HCT116 (cell line): ENCODE measurements at regions not wholly inside any gene's neighbourhood (a gene's known extent, or its start where the extent isn't known, plus 50 kb on each side); places are given as distances from the start of the nearest gene placed in this dataset.

ENCODE experiments used
- ATAC-seq: fragments of 200-7000 bp; cut with Tn5 transposase; 2 replicates; pipeline ENCODE4 v1.9.1; 2020; ENCODE audit warnings: mild to moderate bottlenecking, moderate library complexity
- BruUV-seq: library from RNA; stranded (reverse); fragments of 400-500 nt; replicated peaks from 2 replicates; lab custom pipeline; 2021; lab: Mats Ljungman, UMichigan
- CTCF ChIA-PET: fragments of 300-600 bp; sonication (Branson Sonifier 250); formaldehyde crosslinking; loops from one replicate; lab custom pipeline; 2021; ENCODE audit warnings: antibody characterized with exemption; lab: Charles Lee
- POLR2A ChIA-PET: fragments of 300-600, 350-600 bp; sonication (Branson Sonifier 250); formaldehyde crosslinking; loops from one replicate; lab custom pipeline; 2021; ENCODE audit warnings: antibody characterized with exemption; lab: Charles Lee
- RAD21 ChIA-PET, 2 experiments: fragments of 300-600 bp; sonication (Branson Sonifier 250); formaldehyde crosslinking; loops; one replicate each; lab custom pipeline; 2023; ENCODE audit warnings: low total read pairs in 2 of 2; ENCODE audit not compliant: uncharacterized antibody in 2 of 2, unreplicated experiment in 2 of 2, low non-redundant PET in 1 of 2; lab: Charles Lee
- DNase-seq: peaks from one replicate; pipeline ENCODE4 v3.0.0-alpha.2; 2010; ENCODE audit warnings: low read depth, low spot score
- H2AFZ ChIP-seq: fragments of 200-600 bp; shearing (Covaris generic), sonication (generic); 2 replicates; pipeline ENCODE4 v1.6.1; 2017; ENCODE audit warnings: low read depth, mixed run types, mixed read lengths, antibody characterized with exemption, low read length; ENCODE audit not compliant: poor library complexity, severe bottlenecking
- H3K27ac ChIP-seq: 2 replicates; pipeline ENCODE4 v1.5.1; 2012; ENCODE audit warnings: low read depth, low read length
- H3K27me3 ChIP-seq: fragments of 200-600 bp; sonication (generic); 2 replicates; pipeline ENCODE4 v1.6.1; 2016; ENCODE audit warnings: mixed run types, low read length, mixed read lengths; ENCODE audit not compliant: insufficient read depth
- H3K36me3 ChIP-seq, 2 experiments: fragments of 200-500 bp in 1 of 2; fragments of 200-600 bp in 1 of 2; sonication (Bioruptor generic) in 1 of 2; sonication (generic) in 1 of 2; 2 replicates each; pipeline versions ENCODE4 v1.5.1 to v1.6.1; 2014 to 2016; ENCODE audit warnings: low read length in 2 of 2, inconsistent platforms in 1 of 2, mixed read lengths in 1 of 2, mixed run types in 1 of 2; ENCODE audit not compliant: insufficient read depth in 2 of 2, control insufficient read depth in 1 of 2
- H3K4me1 ChIP-seq, 2 experiments: fragments of 200-600 bp in 1 of 2; sonication (generic) in 1 of 2; 2 replicates each; pipeline versions ENCODE4 v1.5.1 to v1.6.1; 2012 to 2017; ENCODE audit warnings: low read length in 2 of 2, inconsistent platforms in 1 of 2, mild to moderate bottlenecking in 1 of 2, mixed read lengths in 1 of 2, mixed run types in 1 of 2, moderate library complexity in 1 of 2; ENCODE audit not compliant: insufficient read depth in 2 of 2, control insufficient read depth in 1 of 2
- H3K4me2 ChIP-seq: fragments of 200-600 bp; sonication (generic); 2 replicates; pipeline ENCODE4 v1.6.1; 2017; ENCODE audit warnings: mixed run types, low read length, mixed read lengths
- H3K4me3 ChIP-seq, 2 experiments: fragments of 200-600 bp in 1 of 2; sonication (generic) in 1 of 2; replicated peaks in 1 of 2; 2 replicates each; pipeline ENCODE4 v1.5.1; 2011 to 2016; ENCODE audit warnings: low read length in 2 of 2, control low read depth in 1 of 2, low read depth in 1 of 2, mild to moderate bottlenecking in 1 of 2, mixed read lengths in 1 of 2, mixed run types in 1 of 2
- H3K79me2 ChIP-seq: fragments of 200-600 bp; sonication (generic); 2 replicates; pipeline ENCODE4 v1.6.1; 2017; ENCODE audit warnings: mild to moderate bottlenecking, mixed run types, low read length, moderate library complexity, mixed read lengths; ENCODE audit not compliant: insufficient read depth
- H3K9ac ChIP-seq: fragments of 200-600 bp; sonication (generic); 2 replicates; pipeline ENCODE4 v1.6.1; 2016; ENCODE audit warnings: low read length, mixed read lengths
- H3K9me2 ChIP-seq: fragments of 200-600 bp; sonication (generic), shearing (Covaris generic); 2 replicates; pipeline ENCODE4 v1.6.1; 2017; ENCODE audit warnings: mixed run types, mild to moderate bottlenecking, moderate library complexity; ENCODE audit not compliant: insufficient read depth
- H3K9me3 ChIP-seq, 2 experiments: fragments of 200-500 bp in 1 of 2; fragments of 200-600 bp in 1 of 2; sonication (Bioruptor generic) in 1 of 2; sonication (generic) in 1 of 2; 2 replicates each; pipeline ENCODE4 v1.6.1; 2014 to 2017; ENCODE audit warnings: low read length in 2 of 2, mixed read lengths in 2 of 2, inconsistent platforms in 1 of 2, low read depth in 1 of 2, mild to moderate bottlenecking in 1 of 2, mixed run types in 1 of 2, moderate library complexity in 1 of 2; ENCODE audit not compliant: control insufficient read depth in 1 of 2, insufficient read depth in 1 of 2
- H4K20me1 ChIP-seq: fragments of 200-600 bp; sonication (generic), shearing (Covaris generic); 2 replicates; pipeline ENCODE4 v1.6.1; 2017; ENCODE audit warnings: mixed run types, mild to moderate bottlenecking, moderate library complexity; ENCODE audit not compliant: insufficient read depth
- ATF3 ChIP-seq: IDR thresholded peaks from 2 replicates; pipeline ENCODE4 v1.6.1; 2012
- CBX3 ChIP-seq: IDR thresholded peaks from 2 replicates; pipeline ENCODE4 v1.6.1; 2012; ENCODE audit warnings: low read depth
- EGR1 ChIP-seq: IDR thresholded peaks from 2 replicates; pipeline ENCODE4 v1.6.1; 2012; ENCODE audit warnings: low read depth
- ELF1 ChIP-seq: IDR thresholded peaks from 2 replicates; pipeline ENCODE4 v1.6.1; 2012; ENCODE audit warnings: low read depth, borderline replicate concordance
- FOSL1 ChIP-seq: IDR thresholded peaks from 2 replicates; pipeline ENCODE4 v1.6.1; 2012; ENCODE audit warnings: low read depth
- JUND ChIP-seq: IDR thresholded peaks from 2 replicates; pipeline ENCODE4 v1.6.1; 2012
- REST ChIP-seq: IDR thresholded peaks from 2 replicates; pipeline ENCODE4 v1.6.1; 2012; ENCODE audit warnings: low read depth
- SIN3A ChIP-seq: IDR thresholded peaks from 2 replicates; pipeline ENCODE4 v1.6.1; 2012; ENCODE audit warnings: low read depth
- SP1 ChIP-seq: IDR thresholded peaks from 2 replicates; pipeline ENCODE4 v1.6.1; 2012; ENCODE audit warnings: low read depth
- SRF ChIP-seq: IDR thresholded peaks from 2 replicates; pipeline ENCODE4 v1.6.1; 2012; ENCODE audit warnings: low read depth
- TCF7L2 ChIP-seq: IDR thresholded peaks from 2 replicates; pipeline ENCODE4 v1.7.0; 2011; ENCODE audit warnings: borderline replicate concordance, inconsistent platforms; ENCODE audit not compliant: insufficient read depth, insufficient read length; ENCODE audit errors: extremely low read depth
- YY1 ChIP-seq: IDR thresholded peaks from 2 replicates; pipeline ENCODE4 v1.6.1; 2011; ENCODE audit warnings: low read length, low read depth, moderate library complexity, mild to moderate bottlenecking; ENCODE audit not compliant: insufficient replicate concordance; ENCODE audit errors: extremely low read depth
- ZFX ChIP-seq: fragments of 450-650 bp; IDR thresholded peaks from 2 replicates; pipeline ENCODE4 v1.6.1; 2017
- intact Hi-C: fragments of 100-400 bp; cut with micrococcal nuclease; formaldehyde crosslinking; loops from 2 replicates; pipeline ENCODE4 v1.10.0; 2022

GRCh38 chr12:38507839-38508238 lies 191.3 kb downstream of the ALG10B start (continued):
- TF ChIP-seq REST (no peak), TCF7L2 (no peak), EGR1 (no peak), ATF3 (no peak), YY1 (no peak), CBX3 (no peak), JUND (no peak), SP1 (no peak), ELF1 (no peak)

GRCh38 chr12:38508246-38508645 lies 191.7 kb downstream of the ALG10B start:
- CTCF ChIA-PET = no interaction called here
- no peak for ATAC-seq

More at GRCh38 chr12:38508246-38508645, 191.7 kb downstream of the ALG10B start:
- no peak overlapping the region for H3K4me3 ChIP-seq
- RAD21 ChIA-PET = no interaction called here
- TF ChIP-seq FOSL1 (no peak), ZFX (no peak), SRF (no peak), SIN3A (no peak)
- no peak overlapping the region for H3K4me2 ChIP-seq
- DNase-seq = no peak
- H3K9me3 ChIP-seq = no peaks in the 10 kb centered on the region
- no peak overlapping the region for H3K27ac ChIP-seq
- no peaks in the 10 kb centered on the region for H3K36me3 ChIP-seq
- no peak overlapping the region for H3K9ac ChIP-seq
- no peaks in the 10 kb centered on the region for H3K79me2 ChIP-seq
- no peaks in the 10 kb centered on the region; a peak in 1 of 4 replicates for H3K4me1 ChIP-seq
- H3K9me2 ChIP-seq = no peaks in the 10 kb centered on the region
- POLR2A ChIA-PET = no interaction called here
- H2AFZ ChIP-seq = no peak overlapping the region
- BruUV-seq = no TSS peak
- no peaks in the 10 kb centered on the region for H3K27me3 ChIP-seq
- H4K20me1 ChIP-seq = no peaks in the 10 kb centered on the region
- intact Hi-C loops = no loop called here
